ENCODE measurements at regions not wholly inside any gene's neighbourhood (a gene's known extent, or its start where the extent isn't known, plus 50 kb on each side); places are given as distances from the start of the nearest gene placed in this dataset.

- Histone ChIP-seq H3K27me3 (replicated peaks) (no peaks in the 10 kb centered on the region), H3K36me3 (no peaks in the 10 kb centered on the region), H3K4me3 (no peak overlapping the region), H3K27ac (no peak overlapping the region), H3K4me1 (replicated peaks) (no peaks in the 10 kb centered on the region), H3K9me3 (replicated peaks) (no peaks in the 10 kb centered on the region)
- DNase-seq (ENCODE audit: low read depth in 1 of 2, low spot score in 2 of 2), result no peak
These were observed 149.4 kb upstream of the SNX19 start for GRCh38 chr11:131065435-131066413.

DNA sequence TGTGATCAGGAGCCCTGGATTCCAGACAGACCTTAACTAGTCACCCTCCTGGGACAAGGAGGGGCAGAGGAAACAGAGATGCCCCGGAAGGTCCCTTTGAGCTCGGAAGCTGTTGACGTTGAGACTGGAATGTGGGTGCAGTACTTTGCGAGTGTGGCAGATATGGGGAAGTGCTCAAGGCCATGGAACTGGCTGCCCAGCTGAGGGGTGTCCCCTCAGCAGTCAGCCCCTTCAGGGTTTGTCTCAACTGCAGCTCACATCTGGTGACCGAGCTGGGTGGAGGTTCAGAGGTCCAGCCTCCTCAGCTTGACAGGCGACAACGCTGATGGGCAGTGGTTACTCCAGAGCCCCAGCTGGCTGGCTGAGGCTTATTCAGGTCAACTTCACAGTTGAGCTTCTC, 150.3 kb upstream of the SNX19 start:
- Histone ChIP-seq H3K9me3 (replicated peaks) (no peaks in the 10 kb centered on the region), H3K4me1 (replicated peaks) (no peaks in the 10 kb centered on the region), H3K4me3 (no peak overlapping the region), H3K27me3 (replicated peaks) (no peaks in the 10 kb centered on the region), H3K27ac (no peak overlapping the region), H3K36me3 (no peaks in the 10 kb centered on the region)
- no peak for DNase-seq (ENCODE audit: low read depth in 1 of 2, low spot score in 2 of 2)

DNA sequence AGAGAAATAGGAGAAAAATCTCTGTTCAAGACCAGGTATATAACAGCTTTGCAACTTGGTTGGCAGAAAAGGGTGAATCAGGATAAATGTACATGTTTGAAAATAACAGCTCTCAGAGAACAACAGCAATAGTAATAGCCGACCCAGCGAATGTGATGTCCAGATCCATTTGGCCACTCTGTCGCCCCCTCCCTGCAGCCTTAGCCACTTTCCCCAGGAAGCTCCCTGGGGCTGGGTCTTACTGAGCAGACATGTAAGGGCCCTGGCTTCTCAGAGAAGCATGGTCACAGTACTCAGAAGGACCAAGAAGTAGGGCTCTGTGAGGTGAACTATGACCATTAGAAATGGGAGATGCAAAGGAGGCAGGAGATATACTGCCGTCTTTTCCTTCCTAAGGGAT, 154.1 kb upstream of the SNX19 start:
- Histone ChIP-seq H3K36me3 (no peaks in the 10 kb centered on the region), H3K4me3 (no peak overlapping the region), H3K27ac (no peak overlapping the region), H3K27me3 (replicated peaks) (no peaks in the 10 kb centered on the region), H3K9me3 (replicated peaks) (no peaks in the 10 kb centered on the region), H3K4me1 (replicated peaks) (no peaks in the 10 kb centered on the region)
- no peak for DNase-seq (ENCODE audit: low read depth in 1 of 2, low spot score in 2 of 2)

DNA sequence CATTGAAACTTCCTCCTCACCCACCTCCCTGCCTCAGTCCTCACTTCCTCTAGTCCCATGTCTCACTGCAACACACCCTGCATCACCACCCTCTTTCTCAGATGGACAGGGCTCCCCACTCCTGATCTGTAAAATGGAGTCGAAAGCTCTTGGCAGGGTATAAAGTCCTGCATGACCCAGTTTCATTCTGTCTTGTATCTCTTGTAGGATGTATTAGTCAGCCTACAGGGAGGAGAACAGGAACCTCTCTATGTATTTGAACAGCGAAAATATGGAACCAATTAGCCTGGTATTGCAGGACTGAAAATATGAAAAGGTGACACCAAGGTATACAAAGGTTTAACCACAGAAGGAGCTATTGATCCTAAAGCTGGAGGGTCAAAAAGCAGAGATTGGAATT, 156.9 kb upstream of the SNX19 start:
- Histone ChIP-seq H3K4me1 (replicated peaks) (no peaks in the 10 kb centered on the region), H3K27me3 (replicated peaks) (no peaks in the 10 kb centered on the region), H3K9me3 (replicated peaks) (no peaks in the 10 kb centered on the region), H3K4me3 (no peak overlapping the region), H3K27ac (no peak overlapping the region), H3K36me3 (no peaks in the 10 kb centered on the region)
- no peak for DNase-seq (ENCODE audit: low read depth in 1 of 2, low spot score in 2 of 2)

DNA sequence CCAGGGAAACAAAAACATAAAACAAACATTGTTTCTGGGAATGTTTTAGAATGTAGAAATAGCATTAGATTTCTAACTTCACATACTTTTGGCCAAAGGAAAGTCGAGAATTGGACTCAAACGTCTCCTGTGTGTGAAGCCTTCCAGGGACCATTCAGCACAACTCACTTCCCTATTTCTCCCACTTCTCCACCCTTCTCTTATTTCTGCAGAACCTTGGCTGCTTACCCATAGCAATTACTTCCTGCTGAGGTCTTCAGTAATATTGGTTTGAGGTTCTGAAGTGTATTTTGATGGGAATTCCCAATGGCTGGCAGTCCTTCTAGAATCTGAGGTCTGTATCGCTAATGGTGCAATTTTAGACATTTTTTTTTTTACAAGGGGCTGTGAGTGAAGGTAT, 158.3 kb upstream of the SNX19 start:
- Histone ChIP-seq H3K27ac (no peak overlapping the region), H3K4me1 (replicated peaks) (no peaks in the 10 kb centered on the region), H3K27me3 (replicated peaks) (no peaks in the 10 kb centered on the region), H3K36me3 (no peaks in the 10 kb centered on the region), H3K4me3 (no peak overlapping the region), H3K9me3 (replicated peaks) (no peaks in the 10 kb centered on the region)
- no peak for DNase-seq (ENCODE audit: low read depth in 1 of 2, low spot score in 2 of 2)

DNA sequence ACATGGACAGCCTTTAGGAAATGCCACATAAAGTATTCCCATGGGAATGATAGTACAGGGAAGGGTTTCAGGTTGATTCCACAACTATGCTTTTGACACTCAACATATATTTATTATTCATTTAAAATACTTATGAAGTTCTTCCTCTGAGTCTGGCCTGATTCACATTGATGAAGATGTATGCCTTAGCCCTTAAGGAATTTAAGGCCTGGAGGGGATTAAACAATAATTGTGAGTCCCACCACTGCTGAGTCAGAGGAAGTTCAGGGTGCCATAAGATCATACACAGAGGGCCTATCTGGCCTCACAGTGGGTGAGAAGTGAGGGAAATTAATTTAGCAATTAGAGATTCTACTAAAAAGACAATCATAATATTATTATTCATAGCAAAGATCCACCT, 161.1 kb upstream of the SNX19 start:
- H3K36me3 ChIP-seq, result no peaks in the 10 kb centered on the region
- H3K27me3 ChIP-seq (replicated peaks), result no peaks in the 10 kb centered on the region
- H3K9me3 ChIP-seq (replicated peaks), result no peaks in the 10 kb centered on the region
- no peak overlapping the region for H3K27ac ChIP-seq
- H3K4me1 ChIP-seq (replicated peaks), result no peaks in the 10 kb centered on the region
- no peak for DNase-seq (ENCODE audit: low read depth in 1 of 2, low spot score in 2 of 2)
- H3K4me3 ChIP-seq, result no peak overlapping the region

GRCh38 chr11:131079036-131079435, 162.8 kb upstream of the SNX19 start:
- no peak overlapping the region for H3K4me3 ChIP-seq
- H3K27me3 ChIP-seq (replicated peaks), result no peaks in the 10 kb centered on the region
- no peak overlapping the region for H3K27ac ChIP-seq
- no peaks in the 10 kb centered on the region for H3K36me3 ChIP-seq
- no peaks in the 10 kb centered on the region for H3K9me3 ChIP-seq (replicated peaks)
- no peaks in the 10 kb centered on the region for H3K4me1 ChIP-seq (replicated peaks)
- no peak for DNase-seq (ENCODE audit: low read depth in 1 of 2, low spot score in 2 of 2)

DNA sequence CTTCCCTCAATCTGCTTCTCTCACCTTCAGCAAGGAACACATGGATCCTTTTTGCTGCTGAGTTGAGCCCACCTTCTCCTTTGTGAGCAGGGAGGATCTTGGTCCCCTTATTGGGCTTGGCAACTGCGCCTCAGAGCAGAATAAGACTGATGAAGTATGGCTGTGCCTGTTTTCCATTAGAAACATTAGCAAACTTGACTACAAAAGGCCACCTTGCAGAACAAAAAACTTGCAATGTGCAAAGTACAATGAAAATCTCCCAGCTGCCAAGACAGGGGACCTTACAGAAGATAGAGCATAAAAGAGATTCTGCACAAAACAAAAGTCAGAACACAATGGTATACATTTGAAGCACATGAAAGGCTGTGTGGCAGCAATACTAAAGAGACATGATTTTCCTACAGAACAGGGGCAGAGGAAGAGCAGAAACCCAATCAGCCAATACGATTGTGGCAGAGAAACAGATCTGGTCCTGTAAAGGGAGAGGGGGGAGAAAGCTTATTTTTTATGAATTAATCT, 173.5 kb upstream of the SNX19 start:
- Histone ChIP-seq H3K4me1 (replicated peaks) (no peaks in the 10 kb centered on the region), H3K36me3 (no peaks in the 10 kb centered on the region), H3K4me3 (no peak overlapping the region), H3K27ac (no peak overlapping the region), H3K27me3 (replicated peaks) (no peaks in the 10 kb centered on the region), H3K9me3 (replicated peaks) (no peaks in the 10 kb centered on the region)
- DNase-seq (ENCODE audit: low read depth in 1 of 2, low spot score in 2 of 2), result no peak

- no peak overlapping the region for H3K27ac ChIP-seq
- DNase-seq (ENCODE audit: low read depth in 1 of 2, low spot score in 2 of 2), result no peak
- no peaks in the 10 kb centered on the region for H3K27me3 ChIP-seq (replicated peaks)
- no peaks in the 10 kb centered on the region for H3K36me3 ChIP-seq
- no peaks in the 10 kb centered on the region for H3K9me3 ChIP-seq (replicated peaks)
- H3K4me3 ChIP-seq, result no peak overlapping the region
- no peaks in the 10 kb centered on the region for H3K4me1 ChIP-seq (replicated peaks)
These were observed 176.2 kb upstream of the SNX19 start for GRCh38 chr11:131092469-131092868.

DNA sequence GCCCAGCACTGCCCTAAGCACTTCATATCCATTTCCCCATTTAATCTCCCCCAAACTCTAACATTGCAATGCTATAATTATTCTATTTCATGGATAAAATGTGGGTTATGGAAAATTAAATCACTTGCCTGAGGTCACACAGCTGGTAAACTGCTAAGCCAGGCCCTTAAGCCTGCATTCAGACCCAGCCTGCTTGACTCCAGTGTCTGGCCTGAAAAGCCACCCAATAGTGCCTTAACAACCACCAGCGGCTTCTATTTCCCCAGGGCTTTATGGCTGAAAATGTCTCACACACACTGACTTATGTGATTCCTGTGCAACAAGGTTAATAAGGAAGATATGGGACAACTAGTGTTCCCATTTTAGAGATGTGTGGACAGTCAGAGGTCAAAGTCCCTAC, 178.5 kb upstream of the SNX19 start:
- Histone ChIP-seq H3K27me3 (replicated peaks) (no peaks in the 10 kb centered on the region), H3K4me1 (replicated peaks) (peaks cover 15% of the 10 kb centered on the region), H3K36me3 (no peaks in the 10 kb centered on the region)

DNA sequence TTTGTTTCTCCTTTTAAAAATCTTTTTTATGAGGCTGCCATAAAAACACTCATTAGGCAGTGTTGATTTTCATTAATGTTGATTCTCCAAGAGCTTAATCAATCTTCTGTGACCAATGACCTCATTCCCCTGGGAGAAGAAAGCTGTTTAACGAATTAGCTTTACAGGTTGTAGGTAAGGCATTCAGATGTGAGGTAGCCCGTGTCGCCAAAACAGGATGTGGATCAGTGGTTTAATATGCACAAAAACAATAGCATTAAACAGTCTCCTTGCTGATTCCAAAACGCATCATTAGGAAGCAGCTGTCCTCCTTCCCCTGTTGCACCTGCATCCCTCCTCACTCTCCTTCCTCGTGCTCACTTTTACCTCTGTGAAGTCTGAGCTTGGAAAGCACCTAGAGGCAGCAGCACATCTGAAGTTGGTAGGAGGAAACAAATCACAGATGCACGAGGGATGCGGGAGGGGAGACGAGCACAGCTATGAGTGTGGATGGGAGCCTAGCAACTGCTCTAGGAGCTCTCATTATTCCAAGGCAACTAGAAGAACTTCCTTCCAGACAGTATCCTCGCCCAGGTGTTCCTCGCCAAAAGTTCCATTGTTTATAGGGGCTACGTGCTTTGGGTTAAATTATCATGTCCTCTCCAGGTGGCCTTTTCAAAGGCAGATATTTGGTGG, 179.4 kb upstream of the SNX19 start:
- DNase-seq (ENCODE audit: low read depth in 1 of 2, low spot score in 2 of 2), result no peak
- Histone ChIP-seq H3K9me3 (replicated peaks) (no peaks in the 10 kb centered on the region), H3K36me3 (no peaks in the 10 kb centered on the region), H3K27me3 (replicated peaks) (no peaks in the 10 kb centered on the region), H3K27ac (no peak overlapping the region), H3K4me3 (no peak overlapping the region), H3K4me1 (replicated peaks) (peaks cover 16% of the 10 kb centered on the region)

More for the DNA sequence above, 178.5 kb upstream of the SNX19 start:
- Histone ChIP-seq H3K9me3 (replicated peaks) (no peaks in the 10 kb centered on the region), H3K4me3 (no peak overlapping the region), H3K27ac (no peak overlapping the region)
- DNase-seq (ENCODE audit: low read depth in 1 of 2, low spot score in 2 of 2), result no peak

DNA sequence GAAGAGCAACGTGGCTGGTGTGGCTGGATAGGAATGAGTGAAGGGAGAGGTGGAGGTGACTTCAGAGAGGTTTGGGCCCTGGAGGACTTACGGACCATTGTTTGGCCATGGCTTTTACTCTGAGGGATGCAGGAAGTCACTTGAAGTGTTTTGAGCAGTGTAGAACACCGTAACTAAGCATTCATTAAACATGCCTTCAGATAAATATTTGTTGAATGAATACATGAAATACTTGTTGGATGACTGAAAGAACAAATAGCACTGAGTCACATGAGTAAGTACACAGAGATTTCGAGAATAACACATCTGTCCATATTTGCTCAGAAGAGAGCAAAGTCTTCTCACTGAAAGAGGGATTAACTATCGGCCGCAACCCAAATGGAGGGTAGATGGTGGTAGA, 182.7 kb upstream of the SNX19 start:
- no peaks in the 10 kb centered on the region for H3K27me3 ChIP-seq (replicated peaks)
- no peak overlapping the region for H3K4me3 ChIP-seq
- H3K27ac ChIP-seq, result peak overlapping the region; percentile 57
- no peaks in the 10 kb centered on the region for H3K36me3 ChIP-seq
- H3K9me3 ChIP-seq (replicated peaks), result no peaks in the 10 kb centered on the region
- peak in 1 of 2 experiments; percentile 6 for DNase-seq (ENCODE audit: low read depth in 1 of 2, low spot score in 2 of 2)
- peaks cover 16% of the 10 kb centered on the region for H3K4me1 ChIP-seq (replicated peaks)

DNA sequence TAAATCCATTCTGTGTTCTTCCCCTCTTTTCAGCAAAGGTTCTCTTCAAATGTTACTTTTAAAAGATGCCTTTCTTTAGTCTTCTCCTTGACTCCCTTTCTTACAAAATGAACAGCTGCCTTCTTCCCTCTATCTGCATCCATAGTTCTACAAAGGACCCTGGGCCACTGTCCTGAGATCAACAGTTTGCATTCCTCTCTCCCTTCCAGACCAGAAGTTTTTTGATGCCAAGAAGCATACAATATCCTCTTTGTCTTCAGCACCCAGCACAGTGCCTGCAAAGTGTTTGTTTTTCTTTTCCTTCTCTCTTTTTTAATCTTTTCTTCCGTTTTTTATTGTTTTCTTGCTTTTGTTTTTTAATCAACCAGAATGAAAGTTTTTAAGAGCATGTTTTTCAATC, 183.5 kb upstream of the SNX19 start:
- Histone ChIP-seq H3K9me3 (replicated peaks) (no peaks in the 10 kb centered on the region), H3K27ac (peak overlapping the region; percentile 57), H3K4me1 (replicated peaks) (peaks cover 16% of the 10 kb centered on the region), H3K27me3 (replicated peaks) (no peaks in the 10 kb centered on the region), H3K36me3 (no peaks in the 10 kb centered on the region), H3K4me3 (no peak overlapping the region)
- peak in 1 of 2 experiments; percentile 1 for DNase-seq (ENCODE audit: low read depth in 1 of 2, low spot score in 2 of 2)

GRCh38 chr11:131108760-131109159, 192.5 kb upstream of the SNX19 start:
- DNase-seq (ENCODE audit: low read depth in 1 of 2, low spot score in 2 of 2), result peak; percentile 30 to 46
- Histone ChIP-seq H3K4me3 (no peak overlapping the region), H3K36me3 (no peaks in the 10 kb centered on the region), H3K27ac (peak overlapping the region; percentile 86), H3K9me3 (replicated peaks) (no peaks in the 10 kb centered on the region), H3K4me1 (replicated peaks) (peaks cover 16% of the 10 kb centered on the region), H3K27me3 (replicated peaks) (no peaks in the 10 kb centered on the region)

Measured in SJSA1 (cell line).